Activated naive CD4-positive, alpha-beta T cell treated with anti-CD3 and anti-CD28 coated beads for 36 hours (primary cell): ENCODE measurements at regions not wholly inside any gene's neighbourhood (a gene's known extent, or its start where the extent isn't known, plus 50 kb on each side); places are given as distances from the start of the nearest gene placed in this dataset.

Experiments
- CTCF ChIA-PET: fragments of 350-600 bp; sonication (Branson Sonifier 250); formaldehyde crosslinking; loops from one replicate; lab custom pipeline; 2021; ENCODE audit warnings: antibody characterized with exemption; lab: Charles Lee
- DNase-seq: peaks from one replicate; pipeline ENCODE4 v3.0.0-alpha.2; 2020
- H3K27ac Mint-ChIP-seq: one replicate; pipeline ENCODE4 v1.8.0; 2021; ENCODE audit warnings: mild to moderate bottlenecking, mixed read lengths
- H3K27me3 Mint-ChIP-seq: one replicate; pipeline ENCODE4 v1.8.0; 2021; ENCODE audit warnings: low read depth, mixed read lengths
- H3K36me3 Mint-ChIP-seq: one replicate; pipeline ENCODE4 v1.8.0; 2021; ENCODE audit warnings: low read depth, mixed read lengths
- H3K4me1 Mint-ChIP-seq: one replicate; pipeline ENCODE4 v1.8.0; 2021; ENCODE audit warnings: low read depth, mixed read lengths
- H3K4me3 Mint-ChIP-seq: one replicate; pipeline ENCODE4 v1.8.0; 2021; ENCODE audit warnings: mild to moderate bottlenecking, moderate library complexity, mixed read lengths
- H3K9me3 Mint-ChIP-seq: one replicate; pipeline ENCODE4 v1.8.0; 2021; ENCODE audit warnings: mixed read lengths
- intact Hi-C: fragments of 100-400 bp; cut with micrococcal nuclease; formaldehyde crosslinking; loops from one replicate; pipeline ENCODE4 v1.15.1; 2023

DNA sequence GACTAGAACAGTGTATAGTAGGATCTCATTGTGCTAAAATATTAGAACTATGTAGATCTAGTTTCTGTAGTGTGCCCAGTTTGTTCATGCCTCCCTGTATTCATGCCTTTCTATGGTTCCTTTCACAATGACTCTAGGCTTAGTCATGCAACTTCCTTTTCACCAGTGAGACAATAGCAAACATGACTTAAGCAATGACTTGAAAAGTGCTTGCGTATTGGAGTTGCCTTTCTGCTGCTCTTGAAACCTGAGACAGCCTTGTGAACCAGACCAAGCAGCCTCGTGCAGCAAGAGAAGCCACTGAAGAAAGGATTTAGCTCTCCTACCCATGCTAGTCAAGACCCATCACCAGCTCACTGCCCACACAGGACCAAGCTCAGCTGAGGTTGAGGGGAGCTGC, 294.5 kb upstream of the TAS2R1 start:
- no peak for DNase-seq
- Mint-ChIP-seq H3K4me1 (no peaks in the 10 kb centered on the region), H3K27me3 (peaks cover 2% of the 10 kb centered on the region), H3K9me3 (peaks cover 12% of the 10 kb centered on the region), H3K27ac (no peak overlapping the region), H3K36me3 (no peaks in the 10 kb centered on the region), H3K4me3 (no peak overlapping the region)
- CTCF ChIA-PET, result no interaction called here
- intact Hi-C loops, result no loop called here

DNA sequence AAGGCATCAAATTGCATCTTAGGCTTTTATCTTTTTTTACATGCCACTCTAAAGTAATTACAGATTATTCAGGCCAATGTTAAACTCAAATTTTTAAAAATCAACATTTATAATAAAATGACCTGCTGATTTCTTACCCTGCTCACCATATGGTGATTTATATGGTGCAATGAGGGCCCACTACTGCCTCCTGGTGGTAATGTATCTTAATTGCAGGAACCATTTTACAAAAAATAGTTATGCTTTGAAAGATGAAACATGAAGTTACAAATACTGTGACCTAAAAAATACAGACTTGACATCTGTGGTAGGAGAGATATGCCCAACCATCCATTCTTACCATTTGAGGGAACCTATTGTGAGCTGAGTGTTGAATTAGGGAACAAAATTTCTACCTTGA, 292.6 kb upstream of the TAS2R1 start:
- intact Hi-C loops, result no loop called here
- peaks cover 12% of the 10 kb centered on the region for H3K9me3 Mint-ChIP-seq

DNA sequence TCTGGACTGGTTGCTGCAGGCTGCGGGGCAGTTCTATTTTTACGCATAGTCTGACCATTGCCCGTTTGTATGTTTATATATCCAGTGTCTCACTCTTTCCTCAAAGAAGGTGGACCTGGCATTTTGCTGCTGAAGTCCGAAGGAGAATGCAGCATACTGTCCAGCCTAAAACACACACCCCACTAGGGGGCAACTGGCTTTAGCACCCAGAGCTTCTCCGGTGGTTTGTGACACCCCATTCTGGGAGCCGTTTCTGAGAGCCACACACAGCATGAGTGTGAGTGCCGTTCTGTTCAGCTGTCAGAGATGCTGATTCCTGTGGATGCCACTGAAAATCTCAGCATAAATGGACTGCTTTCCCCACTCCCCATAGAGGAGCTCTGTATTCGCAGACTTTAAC, 290.5 kb upstream of the TAS2R1 start:
- H3K4me1 Mint-ChIP-seq, result no peaks in the 10 kb centered on the region
- no peaks in the 10 kb centered on the region for H3K36me3 Mint-ChIP-seq
- H3K9me3 Mint-ChIP-seq, result peaks cover 12% of the 10 kb centered on the region
- no peak for DNase-seq
- no peak overlapping the region for H3K4me3 Mint-ChIP-seq
- intact Hi-C loops, result no loop called here
- no peaks in the 10 kb centered on the region for H3K27me3 Mint-ChIP-seq
- H3K27ac Mint-ChIP-seq, result no peak overlapping the region
- CTCF ChIA-PET, result no interaction called here

More for the DNA sequence above, 292.6 kb upstream of the TAS2R1 start:
- no peak for DNase-seq
- Mint-ChIP-seq H3K27ac (no peak overlapping the region), H3K27me3 (no peaks in the 10 kb centered on the region), H3K36me3 (no peaks in the 10 kb centered on the region), H3K4me1 (no peaks in the 10 kb centered on the region), H3K4me3 (no peak overlapping the region)
- CTCF ChIA-PET, result interaction anchor here (1.2 kb wide), 1 partner anchor 10 kb away, joined by 3 read pairs; no protein-coding TSS in a partner anchor

DNA sequence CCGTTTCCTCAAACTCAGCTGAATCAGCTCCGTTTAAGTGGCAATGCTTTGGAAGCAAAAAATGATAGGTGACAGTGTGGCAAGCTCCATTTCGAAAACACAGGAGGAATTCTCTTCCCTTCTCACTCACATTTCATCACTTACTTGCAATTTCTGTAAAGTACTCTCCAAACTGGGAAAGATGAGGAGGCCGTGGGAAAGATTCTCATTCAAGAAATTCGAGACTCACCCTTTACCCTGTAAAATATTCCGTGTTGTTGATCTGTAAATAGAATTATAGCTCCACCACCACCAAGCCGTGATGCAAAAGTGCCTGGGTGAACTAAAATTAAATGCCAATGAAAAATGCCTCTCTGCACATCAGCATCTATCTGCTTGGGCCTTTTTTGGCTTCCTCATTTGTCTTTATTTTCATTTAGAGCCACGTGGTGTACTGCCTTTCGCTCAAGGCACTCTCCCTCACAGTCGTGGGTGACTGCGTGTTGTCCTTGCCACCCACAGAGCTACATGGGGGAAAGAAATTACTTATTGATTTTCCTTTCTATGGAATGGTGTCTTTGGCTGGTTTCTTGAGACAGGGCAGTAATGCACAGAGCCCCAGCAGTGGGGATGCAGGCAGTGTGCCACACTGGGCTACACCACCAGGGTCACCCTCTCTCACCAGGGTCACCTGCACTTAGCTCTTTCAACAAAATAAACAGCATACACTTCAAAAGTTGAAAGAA, 289.3 kb upstream of the TAS2R1 start:
- no peak overlapping the region for H3K4me3 Mint-ChIP-seq
- no peaks in the 10 kb centered on the region for H3K4me1 Mint-ChIP-seq
- no peaks in the 10 kb centered on the region for H3K27me3 Mint-ChIP-seq
- H3K36me3 Mint-ChIP-seq, result no peaks in the 10 kb centered on the region
- H3K9me3 Mint-ChIP-seq, result peaks cover 8% of the 10 kb centered on the region
- DNase-seq, result no peak
- intact Hi-C loops, result no loop called here
- CTCF ChIA-PET, result no interaction called here
- H3K27ac Mint-ChIP-seq, result no peak overlapping the region

DNA sequence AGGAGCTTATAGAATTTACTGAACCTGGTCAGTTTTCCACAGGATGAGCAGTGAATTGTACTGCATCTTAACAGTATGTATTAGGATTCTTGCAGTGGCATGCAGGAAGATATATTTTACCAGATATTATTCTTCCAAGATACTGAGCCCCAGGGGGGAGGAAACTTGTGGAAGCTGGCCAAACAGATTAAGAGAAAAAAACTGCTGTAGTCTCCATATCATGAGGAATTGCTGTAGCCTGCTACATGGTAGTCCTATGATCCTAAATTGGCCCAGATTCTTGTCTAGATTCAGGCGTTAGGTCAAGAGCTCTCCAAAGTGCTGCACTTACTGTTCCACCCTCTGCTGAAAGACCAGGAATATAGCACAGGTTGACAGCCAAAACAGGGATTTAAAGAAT, 275.5 kb upstream of the TAS2R1 start:
- no peaks in the 10 kb centered on the region for H3K4me1 Mint-ChIP-seq
- CTCF ChIA-PET, result no interaction called here
- peaks cover 12% of the 10 kb centered on the region for H3K9me3 Mint-ChIP-seq
- no peak overlapping the region for H3K4me3 Mint-ChIP-seq
- H3K27me3 Mint-ChIP-seq, result no peaks in the 10 kb centered on the region
- DNase-seq, result no peak
- H3K27ac Mint-ChIP-seq, result no peak overlapping the region
- no peaks in the 10 kb centered on the region for H3K36me3 Mint-ChIP-seq
- intact Hi-C loops, result no loop called here

DNA sequence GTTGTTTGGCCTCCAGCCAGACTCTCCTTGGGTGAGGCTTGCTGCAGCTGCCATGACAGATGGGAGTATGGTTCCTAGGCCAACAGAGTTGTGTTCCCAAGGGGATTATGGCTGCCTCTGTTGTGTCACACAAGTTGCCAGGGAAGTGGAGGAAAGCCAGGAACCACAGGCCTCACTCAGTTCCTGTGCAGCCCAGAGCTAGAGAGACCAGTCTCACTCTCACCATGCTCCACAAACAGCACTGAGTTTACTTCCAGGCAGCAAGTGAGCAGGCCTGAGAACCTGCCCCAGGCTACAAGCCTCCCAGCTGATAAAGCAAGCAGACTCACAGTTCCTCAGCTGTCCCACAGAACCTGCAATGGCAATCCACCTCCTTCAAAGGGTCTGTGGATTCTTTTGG, 273.6 kb upstream of the TAS2R1 start:
- Mint-ChIP-seq H3K27me3 (no peaks in the 10 kb centered on the region), H3K9me3 (peaks cover 12% of the 10 kb centered on the region), H3K4me3 (no peak overlapping the region), H3K27ac (no peak overlapping the region), H3K4me1 (no peaks in the 10 kb centered on the region), H3K36me3 (no peaks in the 10 kb centered on the region)
- CTCF ChIA-PET, result no interaction called here
- intact Hi-C loops, result no loop called here
- no peak for DNase-seq

DNA sequence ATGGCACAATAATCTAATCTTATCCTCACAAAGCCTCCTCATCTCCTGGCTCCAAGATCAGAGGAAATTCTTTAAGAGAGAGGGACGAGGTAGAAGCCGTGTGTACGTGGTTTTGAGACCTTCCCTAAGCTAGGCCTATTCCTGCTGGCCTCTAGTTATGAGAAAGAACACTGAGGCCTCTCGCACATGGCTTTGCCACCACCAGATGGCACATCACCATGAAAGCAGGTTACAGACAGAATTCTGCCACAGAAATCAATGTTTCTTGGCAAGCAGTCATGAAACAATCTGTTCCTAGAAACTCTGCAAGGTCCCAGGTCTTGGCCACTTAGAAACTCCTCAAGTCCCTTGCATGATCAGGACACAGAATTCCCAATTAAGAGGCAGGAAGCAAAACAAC, 268.2 kb upstream of the TAS2R1 start:
- Mint-ChIP-seq H3K36me3 (no peaks in the 10 kb centered on the region), H3K4me3 (no peak overlapping the region), H3K9me3 (peaks cover 1% of the 10 kb centered on the region), H3K27me3 (no peaks in the 10 kb centered on the region), H3K27ac (no peak overlapping the region), H3K4me1 (no peaks in the 10 kb centered on the region)
- intact Hi-C loops, result no loop called here
- DNase-seq, result no peak
- CTCF ChIA-PET, result interaction anchor here (0.6 kb wide), 1 partner anchor 233 kb away, joined by 3 read pairs; no protein-coding TSS in a partner anchor

DNA sequence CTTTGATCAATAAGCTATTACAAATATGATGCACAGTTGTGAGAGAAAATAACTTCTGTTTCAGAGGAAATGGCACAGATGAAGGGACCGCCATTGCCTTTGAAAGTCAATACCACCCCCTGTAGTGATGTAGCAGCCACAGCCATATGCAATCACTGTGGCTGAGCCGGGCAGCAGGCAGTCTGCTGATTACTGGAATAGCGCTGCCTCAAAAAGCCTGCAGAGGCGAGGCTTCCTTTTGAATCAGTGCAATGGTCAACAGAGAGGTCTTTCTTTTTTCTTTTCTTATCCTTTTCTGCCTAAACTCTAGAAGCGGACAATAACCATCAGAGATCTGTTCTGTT, 265.1 kb upstream of the TAS2R1 start:
- H3K4me1 Mint-ChIP-seq, result no peaks in the 10 kb centered on the region
- intact Hi-C loops, result no loop called here
- CTCF ChIA-PET, result no interaction called here
- no peaks in the 10 kb centered on the region for H3K27me3 Mint-ChIP-seq
- H3K27ac Mint-ChIP-seq, result no peak overlapping the region
- DNase-seq, result no peak
- H3K9me3 Mint-ChIP-seq, result no peaks in the 10 kb centered on the region
- no peaks in the 10 kb centered on the region for H3K36me3 Mint-ChIP-seq
- no peak overlapping the region for H3K4me3 Mint-ChIP-seq

DNA sequence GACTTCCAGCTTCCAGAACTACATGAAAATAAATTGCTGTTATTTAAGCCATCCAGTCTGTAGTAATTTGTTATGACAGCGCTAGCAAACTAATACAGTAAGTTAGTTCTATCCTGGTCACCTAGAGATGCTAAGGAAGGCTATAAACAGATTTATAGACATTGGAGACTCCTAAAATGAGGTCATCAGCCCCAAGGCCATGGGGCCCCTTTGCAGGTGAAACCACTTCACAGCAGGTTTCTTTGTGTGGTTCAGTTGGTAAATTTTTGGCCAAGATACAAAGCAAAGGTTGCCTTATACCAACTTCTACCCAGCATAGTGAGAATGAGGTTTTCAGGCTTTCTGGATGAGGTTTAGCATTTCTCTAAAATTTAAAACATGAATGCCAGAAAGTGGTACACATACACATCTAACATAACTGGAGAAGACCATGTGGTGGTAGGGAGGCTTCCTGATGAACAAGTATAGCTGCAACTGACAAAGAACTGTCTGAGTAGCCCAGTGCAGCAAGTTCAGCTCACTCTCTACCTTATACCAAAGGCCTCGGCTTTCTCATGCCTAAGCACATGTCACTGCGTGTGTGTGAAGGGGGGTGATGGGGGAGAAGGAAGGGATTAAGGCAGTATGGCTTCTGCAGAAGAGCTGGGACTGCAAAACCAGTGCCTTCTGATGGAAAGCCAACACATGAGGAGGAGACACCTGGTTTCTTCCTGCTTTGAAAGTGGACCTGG, 264.6 kb upstream of the TAS2R1 start:
- H3K4me1 Mint-ChIP-seq, result no peaks in the 10 kb centered on the region
- no peak overlapping the region for H3K4me3 Mint-ChIP-seq
- H3K27me3 Mint-ChIP-seq, result no peaks in the 10 kb centered on the region
- H3K27ac Mint-ChIP-seq, result no peak overlapping the region
- DNase-seq, result no peak
- H3K36me3 Mint-ChIP-seq, result no peaks in the 10 kb centered on the region
- no peaks in the 10 kb centered on the region for H3K9me3 Mint-ChIP-seq
- intact Hi-C loops, result no loop called here
- CTCF ChIA-PET, result no interaction called here

DNA sequence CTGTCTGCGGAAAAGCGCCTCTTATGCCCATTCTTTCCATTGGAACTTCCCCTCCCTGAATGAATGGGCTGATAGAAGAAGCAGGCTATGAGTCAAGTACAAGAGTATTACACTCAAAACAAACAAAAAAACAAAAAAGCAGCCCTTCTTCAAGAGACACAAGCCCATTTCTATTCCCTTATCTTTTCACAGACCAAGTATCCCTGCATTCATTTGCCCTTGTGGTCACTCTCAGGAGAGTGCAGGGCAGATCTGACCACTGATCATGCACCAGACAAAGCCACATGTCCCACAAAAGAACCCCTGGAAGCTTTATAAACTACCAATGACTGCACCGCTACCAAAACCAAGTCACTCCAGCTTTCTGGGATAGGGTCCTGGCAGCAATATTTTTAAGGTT, 262.5 kb upstream of the TAS2R1 start:
- no peaks in the 10 kb centered on the region for H3K4me1 Mint-ChIP-seq
- DNase-seq, result no peak
- no peak overlapping the region for H3K4me3 Mint-ChIP-seq
- CTCF ChIA-PET, result no interaction called here
- intact Hi-C loops, result no loop called here
- no peak overlapping the region for H3K27ac Mint-ChIP-seq
- no peaks in the 10 kb centered on the region for H3K36me3 Mint-ChIP-seq
- no peaks in the 10 kb centered on the region for H3K27me3 Mint-ChIP-seq
- H3K9me3 Mint-ChIP-seq, result no peaks in the 10 kb centered on the region

DNA sequence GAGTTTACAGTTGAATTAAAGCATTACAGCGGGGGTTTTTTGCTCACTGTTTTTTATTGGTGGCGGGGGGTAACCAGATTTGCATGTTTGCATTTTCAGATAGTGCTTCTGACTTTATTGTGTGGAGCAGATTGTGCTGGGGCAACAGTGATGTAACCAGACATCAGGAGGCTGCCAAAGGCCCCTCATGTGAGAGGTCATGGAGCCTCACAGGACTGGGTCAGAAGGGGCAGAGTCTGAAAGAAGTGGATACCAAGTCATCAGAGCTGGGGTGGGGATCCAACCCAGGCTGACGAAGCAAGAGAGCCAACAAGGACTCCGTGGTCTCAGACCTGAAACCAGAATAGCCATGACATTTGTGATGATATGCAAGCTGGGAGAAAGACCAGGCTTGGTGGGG, 259.4 kb upstream of the TAS2R1 start:
- intact Hi-C loops, result no loop called here
- DNase-seq, result no peak
- no peaks in the 10 kb centered on the region for H3K4me1 Mint-ChIP-seq
- H3K9me3 Mint-ChIP-seq, result no peaks in the 10 kb centered on the region
- H3K4me3 Mint-ChIP-seq, result no peak overlapping the region
- peaks cover 3% of the 10 kb centered on the region for H3K27me3 Mint-ChIP-seq
- H3K27ac Mint-ChIP-seq, result no peak overlapping the region
- no peaks in the 10 kb centered on the region for H3K36me3 Mint-ChIP-seq
- CTCF ChIA-PET, result no interaction called here

DNA sequence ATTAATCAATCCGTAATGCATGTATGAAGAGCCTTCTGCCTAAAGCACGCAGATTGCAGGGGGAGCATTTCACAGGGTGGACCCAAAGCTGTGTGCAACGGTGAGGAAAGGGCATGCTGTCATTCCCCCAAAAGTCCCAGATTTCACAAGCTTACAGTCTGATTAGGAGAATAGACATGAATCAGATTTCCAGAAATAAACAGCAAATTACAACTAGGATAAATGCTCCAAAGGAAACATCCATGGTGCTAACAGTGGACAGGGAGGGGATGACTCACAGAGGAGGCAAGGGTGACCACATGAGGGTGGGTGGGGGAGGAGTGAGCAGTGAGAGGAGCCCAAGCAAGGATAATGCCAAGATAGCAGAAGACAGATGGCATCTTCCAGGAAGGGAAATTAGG, 258.4 kb upstream of the TAS2R1 start:
- H3K27ac Mint-ChIP-seq, result no peak overlapping the region
- no peaks in the 10 kb centered on the region for H3K9me3 Mint-ChIP-seq
- H3K4me3 Mint-ChIP-seq, result no peak overlapping the region

DNA sequence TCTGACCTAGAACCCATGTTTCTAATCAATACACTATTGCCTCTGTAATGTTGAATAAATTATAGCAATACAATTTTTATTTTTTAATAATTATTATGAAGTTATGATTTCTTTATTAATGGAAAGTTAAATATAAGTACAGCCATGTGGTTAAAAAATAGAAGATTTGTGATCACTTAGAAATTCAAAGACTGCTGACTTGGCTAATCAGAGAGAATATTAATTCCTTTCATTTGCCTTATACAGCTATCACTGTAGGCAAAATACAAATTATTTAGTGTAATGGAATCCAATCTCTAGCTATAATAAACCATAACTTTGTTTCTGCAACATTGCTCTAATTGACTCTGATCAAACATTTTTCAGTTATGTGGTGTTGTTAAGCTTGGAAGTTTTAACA, 255.0 kb upstream of the TAS2R1 start:
- Mint-ChIP-seq H3K9me3 (peaks cover 8% of the 10 kb centered on the region), H3K4me1 (no peaks in the 10 kb centered on the region), H3K4me3 (no peak overlapping the region), H3K27ac (no peak overlapping the region), H3K36me3 (no peaks in the 10 kb centered on the region), H3K27me3 (peaks cover 3% of the 10 kb centered on the region)
- CTCF ChIA-PET, result interaction anchor here (0.5 kb wide), 1 partner anchor 654 kb away, joined by 3 read pairs; no protein-coding TSS in a partner anchor
- intact Hi-C loops, result no loop called here
- DNase-seq, result no peak

More for the DNA sequence above, 258.4 kb upstream of the TAS2R1 start:
- no peak for DNase-seq
- Mint-ChIP-seq H3K36me3 (no peaks in the 10 kb centered on the region), H3K27me3 (peaks cover 3% of the 10 kb centered on the region), H3K4me1 (no peaks in the 10 kb centered on the region)
- intact Hi-C loops, result no loop called here
- CTCF ChIA-PET, result no interaction called here
